ENCODE measurements at regions not wholly inside any gene's neighbourhood (a gene's known extent, or its start where the extent isn't known, plus 50 kb on each side); places are given as distances from the start of the nearest gene placed in this dataset.

- no peak for TF ChIP-seq CTCF (IDR thresholded peaks at IDR 0.05; ENCODE audit: low read depth, low read length, missing control alignments)
- DNase-seq (ENCODE audit: low read depth): no peak
- H3K4me3 ChIP-seq (ENCODE audit: low read depth, low read length): no peak overlapping the region
Observed at GRCh38 chr10:90403211-90404000, 454.4 kb downstream of the HTR7 start.

- TF ChIP-seq CTCF (IDR thresholded peaks at IDR 0.05; ENCODE audit: low read depth, low read length, missing control alignments): no peak
- no peak overlapping the region for H3K4me3 ChIP-seq (ENCODE audit: low read depth, low read length)
- no peak for DNase-seq (ENCODE audit: low read depth)
Observed at GRCh38 chr10:90407131-90407530, 450.7 kb downstream of the HTR7 start.

- no peak for TF ChIP-seq CTCF (IDR thresholded peaks at IDR 0.05; ENCODE audit: low read depth, low read length, missing control alignments)
- no peak overlapping the region for H3K4me3 ChIP-seq (ENCODE audit: low read depth, low read length)
- no peak for DNase-seq (ENCODE audit: low read depth)
Observed at GRCh38 chr10:90407851-90408250, 450.0 kb downstream of the HTR7 start.

GRCh38 chr10:90412582-90412981, 445.3 kb downstream of the HTR7 start:
- DNase-seq (ENCODE audit: low read depth): no peak
- no peak for TF ChIP-seq CTCF (IDR thresholded peaks at IDR 0.05; ENCODE audit: low read depth, low read length, missing control alignments)
- H3K4me3 ChIP-seq (ENCODE audit: low read depth, low read length): no peak overlapping the region

- no peak for TF ChIP-seq CTCF (IDR thresholded peaks at IDR 0.05; ENCODE audit: low read depth, low read length, missing control alignments)
- H3K4me3 ChIP-seq (ENCODE audit: low read depth, low read length): no peak overlapping the region
- DNase-seq (ENCODE audit: low read depth): no peak
Observed at GRCh38 chr10:90413196-90413595, 444.6 kb downstream of the HTR7 start.

GRCh38 chr10:90414926-90415325, 442.9 kb downstream of the HTR7 start:
- no peak overlapping the region for H3K4me3 ChIP-seq (ENCODE audit: low read depth, low read length)
- no peak for DNase-seq (ENCODE audit: low read depth)
- TF ChIP-seq CTCF (IDR thresholded peaks at IDR 0.05; ENCODE audit: low read depth, low read length, missing control alignments): no peak

GRCh38 chr10:90417029-90417428, 440.8 kb downstream of the HTR7 start:
- H3K4me3 ChIP-seq (ENCODE audit: low read depth, low read length): no peak overlapping the region
- no peak for TF ChIP-seq CTCF (IDR thresholded peaks at IDR 0.05; ENCODE audit: low read depth, low read length, missing control alignments)
- no peak for DNase-seq (ENCODE audit: low read depth)

All from GM12864 (cell line).